ENCODE measurements at regions not wholly inside any gene's neighbourhood (a gene's known extent, or its start where the extent isn't known, plus 50 kb on each side); places are given as distances from the start of the nearest gene placed in this dataset.

- no peak for TF ChIP-seq CTCF (IDR thresholded peaks at IDR 0.05)
- no peak for TF ChIP-seq POLR2A (IDR thresholded peaks at IDR 0.05)
Measured at GRCh38 chr11:81112718-81113117, 1620.9 kb downstream of the FAM181B start.
